Endothelial cell (in vitro differentiated cells): ENCODE measurements at regions not wholly inside any gene's neighbourhood (a gene's known extent, or its start where the extent isn't known, plus 50 kb on each side); places are given as distances from the start of the nearest gene placed in this dataset.

Experiments used
- DNase-seq: peaks from one replicate; pipeline ENCODE4 v3.0.0; 2021; ENCODE audit warnings: low spot score
- H3K27ac Mint-ChIP-seq: one replicate; pipeline ENCODE4 v1.8.0; 2021; ENCODE audit warnings: mixed read lengths, inconsistent platforms; ENCODE audit not compliant: unreplicated experiment
- H3K27me3 Mint-ChIP-seq: one replicate; pipeline ENCODE4 v1.8.0; 2021; ENCODE audit warnings: mild to moderate bottlenecking, moderate library complexity, mixed read lengths, inconsistent platforms; ENCODE audit not compliant: unreplicated experiment
- H3K36me3 Mint-ChIP-seq: one replicate; pipeline ENCODE4 v1.8.0; 2021; ENCODE audit warnings: mild to moderate bottlenecking, low read depth, mixed read lengths, inconsistent platforms; ENCODE audit not compliant: unreplicated experiment
- H3K4me1 Mint-ChIP-seq: one replicate; pipeline ENCODE4 v1.8.0; 2021; ENCODE audit warnings: mild to moderate bottlenecking, mixed read lengths, inconsistent platforms; ENCODE audit not compliant: unreplicated experiment
- H3K4me3 Mint-ChIP-seq: one replicate; pipeline ENCODE4 v1.8.0; 2021; ENCODE audit warnings: mild to moderate bottlenecking, mixed read lengths, inconsistent platforms; ENCODE audit not compliant: unreplicated experiment
- H3K9me3 Mint-ChIP-seq: one replicate; pipeline ENCODE4 v1.8.0; 2021; ENCODE audit warnings: mixed read lengths, inconsistent platforms; ENCODE audit not compliant: unreplicated experiment
- TF ChIP-seq, protein P1 (sequence below): fragments of 200-600 bp; sonication (generic); IDR thresholded peaks from one replicate; pipeline ENCODE4 v1.5.0; 2021; ENCODE audit warnings: antibody characterized with exemption; ENCODE audit not compliant: unreplicated experiment

DNA sequence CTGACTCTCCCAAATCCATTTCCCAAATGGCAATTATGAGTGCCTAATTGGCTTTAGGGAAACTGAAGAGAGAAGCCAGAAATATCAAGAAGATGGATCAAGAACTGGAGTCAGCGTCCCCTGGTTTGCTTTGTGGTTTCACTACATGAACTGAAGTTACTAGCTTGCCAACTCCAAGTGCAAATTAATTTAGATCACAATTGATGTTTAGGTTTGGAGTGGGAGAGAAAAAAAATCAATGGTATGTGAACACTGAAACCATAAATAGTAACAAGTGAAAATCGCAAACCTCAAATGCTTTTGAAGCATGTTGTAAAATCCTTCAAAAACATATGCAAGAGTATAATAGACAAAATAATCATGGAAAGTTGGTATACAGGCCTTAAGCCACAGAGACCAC is 1528.6 kb upstream of the SLC10A2 start:
- Mint-ChIP-seq H3K36me3 (no peaks in the 10 kb centered on the region), H3K27ac (no peak overlapping the region), H3K9me3 (no peaks in the 10 kb centered on the region), H3K27me3 (no peaks in the 10 kb centered on the region), H3K4me1 (no peaks in the 10 kb centered on the region), H3K4me3 (no peak overlapping the region)
- TF ChIP-seq, protein P1, sequence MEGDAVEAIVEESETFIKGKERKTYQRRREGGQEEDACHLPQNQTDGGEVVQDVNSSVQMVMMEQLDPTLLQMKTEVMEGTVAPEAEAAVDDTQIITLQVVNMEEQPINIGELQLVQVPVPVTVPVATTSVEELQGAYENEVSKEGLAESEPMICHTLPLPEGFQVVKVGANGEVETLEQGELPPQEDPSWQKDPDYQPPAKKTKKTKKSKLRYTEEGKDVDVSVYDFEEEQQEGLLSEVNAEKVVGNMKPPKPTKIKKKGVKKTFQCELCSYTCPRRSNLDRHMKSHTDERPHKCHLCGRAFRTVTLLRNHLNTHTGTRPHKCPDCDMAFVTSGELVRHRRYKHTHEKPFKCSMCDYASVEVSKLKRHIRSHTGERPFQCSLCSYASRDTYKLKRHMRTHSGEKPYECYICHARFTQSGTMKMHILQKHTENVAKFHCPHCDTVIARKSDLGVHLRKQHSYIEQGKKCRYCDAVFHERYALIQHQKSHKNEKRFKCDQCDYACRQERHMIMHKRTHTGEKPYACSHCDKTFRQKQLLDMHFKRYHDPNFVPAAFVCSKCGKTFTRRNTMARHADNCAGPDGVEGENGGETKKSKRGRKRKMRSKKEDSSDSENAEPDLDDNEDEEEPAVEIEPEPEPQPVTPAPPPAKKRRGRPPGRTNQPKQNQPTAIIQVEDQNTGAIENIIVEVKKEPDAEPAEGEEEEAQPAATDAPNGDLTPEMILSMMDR: no peak
- no peak for DNase-seq

DNA sequence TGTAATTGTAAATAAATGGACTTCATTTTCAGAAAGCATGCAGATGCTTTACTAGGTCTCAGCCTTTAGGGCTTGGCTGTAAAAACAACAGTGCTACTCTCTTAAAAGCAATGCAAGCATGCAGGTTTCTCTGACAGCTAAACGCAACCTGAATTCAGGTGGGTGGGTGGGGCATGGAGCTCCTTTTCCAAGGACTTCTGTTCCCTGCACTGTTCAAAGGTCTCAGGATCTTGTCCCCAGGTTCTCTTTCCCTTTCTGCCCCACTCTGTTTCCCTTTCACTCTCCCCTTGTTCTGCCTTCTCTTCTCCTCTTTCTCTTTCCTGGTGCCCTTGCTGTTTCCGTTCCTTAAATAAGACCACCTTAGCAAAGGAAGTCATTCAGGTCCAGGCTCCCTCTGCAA is 1527.5 kb upstream of the SLC10A2 start:
- no peaks in the 10 kb centered on the region for H3K9me3 Mint-ChIP-seq
- no peak for DNase-seq
- TF ChIP-seq, protein P1: no peak
- H3K4me3 Mint-ChIP-seq: no peak overlapping the region
- H3K36me3 Mint-ChIP-seq: no peaks in the 10 kb centered on the region
- no peaks in the 10 kb centered on the region for H3K27me3 Mint-ChIP-seq
- no peaks in the 10 kb centered on the region for H3K4me1 Mint-ChIP-seq
- H3K27ac Mint-ChIP-seq: no peak overlapping the region

DNA sequence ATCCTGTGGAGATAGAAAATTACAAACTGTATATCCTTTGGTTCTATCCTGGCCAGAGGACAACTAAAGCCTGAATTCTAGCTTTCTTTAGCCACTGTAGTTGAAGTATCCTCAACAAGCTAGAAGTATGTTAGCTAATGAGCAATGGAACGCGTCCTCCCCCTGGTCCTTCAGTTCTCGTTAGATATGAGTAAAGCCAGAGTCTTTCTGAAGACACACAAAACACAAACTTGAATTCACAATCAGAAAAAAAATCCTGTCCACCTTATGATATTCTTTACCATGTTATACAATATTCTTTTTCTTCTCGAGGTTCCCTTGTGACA is 1527.0 kb upstream of the SLC10A2 start:
- H3K36me3 Mint-ChIP-seq: no peaks in the 10 kb centered on the region
- H3K27me3 Mint-ChIP-seq: no peaks in the 10 kb centered on the region
- H3K9me3 Mint-ChIP-seq: no peaks in the 10 kb centered on the region
- H3K27ac Mint-ChIP-seq: no peak overlapping the region
- DNase-seq: no peak
- H3K4me1 Mint-ChIP-seq: no peaks in the 10 kb centered on the region
- no peak overlapping the region for H3K4me3 Mint-ChIP-seq
- TF ChIP-seq, protein P1: no peak

DNA sequence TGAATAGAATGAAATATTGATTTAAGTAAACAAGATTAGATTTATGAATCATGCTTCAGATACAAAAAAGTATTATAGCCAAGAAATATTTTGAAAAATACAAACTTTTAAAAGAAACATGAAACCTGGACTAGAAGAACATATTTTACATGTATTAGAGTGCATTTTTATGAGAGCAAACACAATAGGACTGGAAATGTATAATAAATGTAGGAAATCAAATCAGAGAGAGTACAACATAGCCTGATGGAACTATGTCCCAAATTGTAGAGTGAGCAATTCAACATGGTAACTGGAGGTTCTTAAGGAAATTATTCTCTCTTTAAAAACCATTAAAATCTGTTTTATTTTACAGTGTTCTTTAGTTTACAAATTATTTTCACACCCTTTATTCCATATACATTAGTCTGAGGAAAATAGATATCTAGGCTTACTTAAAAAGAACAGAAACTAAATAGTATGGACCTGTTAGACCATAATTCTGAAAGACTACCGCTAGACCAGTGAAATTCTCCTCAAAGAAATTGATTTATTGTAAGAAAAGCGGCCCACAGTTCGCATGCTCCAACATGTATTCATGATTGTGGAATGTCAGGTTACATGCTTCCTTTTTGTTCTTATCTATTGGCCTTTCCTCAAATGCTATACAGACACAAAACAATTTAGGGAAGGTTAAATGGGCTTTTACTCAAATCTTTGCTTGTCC is 1526.5 kb upstream of the SLC10A2 start:
- no peak for DNase-seq
- Mint-ChIP-seq H3K27ac (no peak overlapping the region), H3K4me1 (no peaks in the 10 kb centered on the region), H3K27me3 (no peaks in the 10 kb centered on the region), H3K9me3 (no peaks in the 10 kb centered on the region), H3K4me3 (no peak overlapping the region), H3K36me3 (no peaks in the 10 kb centered on the region)
- TF ChIP-seq, protein P1: no peak

DNA sequence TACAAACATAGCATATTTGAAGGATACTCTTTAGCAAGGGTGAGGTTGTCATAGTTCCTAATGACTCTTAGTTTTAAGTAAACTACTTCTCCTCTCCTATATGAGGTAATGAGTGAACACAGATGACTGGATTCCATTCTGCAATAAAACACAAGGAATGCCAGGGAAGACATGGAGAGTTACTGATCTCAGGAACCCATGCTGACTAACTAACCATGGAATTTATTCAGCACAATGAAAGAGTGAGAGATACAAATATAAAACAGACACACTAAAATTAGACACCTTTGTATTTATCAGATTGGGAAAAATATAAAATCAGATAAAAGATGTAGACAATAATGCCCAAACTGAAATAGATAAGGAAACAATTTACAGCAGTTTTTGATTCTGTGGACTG is 1525.9 kb upstream of the SLC10A2 start:
- Mint-ChIP-seq H3K4me3 (no peak overlapping the region), H3K27me3 (no peaks in the 10 kb centered on the region), H3K4me1 (no peaks in the 10 kb centered on the region), H3K27ac (no peak overlapping the region), H3K36me3 (no peaks in the 10 kb centered on the region), H3K9me3 (no peaks in the 10 kb centered on the region)
- no peak for DNase-seq
- TF ChIP-seq, protein P1: no peak
